Mesenchymal stem cell (in vitro differentiated cells and primary cell): ENCODE measurements at regions not wholly inside any gene's neighbourhood (a gene's known extent, or its start where the extent isn't known, plus 50 kb on each side); places are given as distances from the start of the nearest gene placed in this dataset.

Experiments used
- DNase-seq: peaks from one replicate; pipeline ENCODE4 v3.0.0-alpha.2; 2013
- H2AFZ ChIP-seq: one replicate; pipeline ENCODE4 v1.6.1; 2013; ENCODE audit warnings: low read depth, mild to moderate bottlenecking, control low read depth, inconsistent platforms, low read length, moderate library complexity
- H2AK5ac ChIP-seq: 2 replicates; pipeline ENCODE4 v1.6.1; 2013; ENCODE audit warnings: low read length, moderate library complexity, mild to moderate bottlenecking, inconsistent platforms; ENCODE audit not compliant: severe bottlenecking
- H2BK120ac ChIP-seq: one replicate; pipeline ENCODE4 v1.6.1; 2013; ENCODE audit warnings: low read depth, mild to moderate bottlenecking, inconsistent platforms, low read length, moderate library complexity
- H2BK12ac ChIP-seq, 2 experiments: one replicate each; pipeline ENCODE4 v1.6.1; 2013; ENCODE audit warnings: inconsistent platforms in 2 of 2, low read length in 2 of 2, mild to moderate bottlenecking in 2 of 2, moderate library complexity in 2 of 2, control low read depth in 1 of 2
- H2BK15ac ChIP-seq: one replicate; pipeline ENCODE4 v1.6.1; 2013; ENCODE audit warnings: mild to moderate bottlenecking, low read depth, inconsistent platforms; ENCODE audit not compliant: poor library complexity, severe bottlenecking
- H2BK5ac ChIP-seq: 2 replicates; pipeline ENCODE4 v1.6.1; 2013; ENCODE audit warnings: low read depth, mild to moderate bottlenecking, low read length, control low read depth, inconsistent platforms; ENCODE audit not compliant: poor library complexity, severe bottlenecking
- H3K14ac ChIP-seq, 2 experiments: one replicate each; pipeline ENCODE4 v1.6.1; 2013; ENCODE audit warnings: inconsistent platforms in 2 of 2, low read length in 2 of 2, control low read depth in 1 of 2, mild to moderate bottlenecking in 1 of 2, moderate library complexity in 1 of 2
- H3K18ac ChIP-seq, 2 experiments: one replicate each; pipeline ENCODE4 v1.6.1; 2013; ENCODE audit warnings: inconsistent platforms in 2 of 2, low read length in 2 of 2, control low read depth in 1 of 2, low read depth in 1 of 2, mild to moderate bottlenecking in 1 of 2
- H3K23ac ChIP-seq, 2 experiments: one replicate each; pipeline ENCODE4 v1.6.1; 2013; ENCODE audit warnings: inconsistent platforms in 2 of 2, low read length in 2 of 2, mild to moderate bottlenecking in 2 of 2, moderate library complexity in 2 of 2, control low read depth in 1 of 2
- H3K27ac ChIP-seq: 2 replicates; pipeline ENCODE4 v1.5.1; 2013; ENCODE audit warnings: mild to moderate bottlenecking, moderate library complexity, low read length, control low read depth, inconsistent platforms; ENCODE audit not compliant: poor library complexity, severe bottlenecking
- H3K27me3 ChIP-seq, 2 experiments: 2 replicates each; pipeline versions ENCODE4 v1.6.1 to v1.7.0; 2013; ENCODE audit warnings: low read length in 2 of 2, mild to moderate bottlenecking in 2 of 2, moderate library complexity in 2 of 2, control low read depth in 1 of 2, inconsistent platforms in 1 of 2; ENCODE audit not compliant: control insufficient read depth in 1 of 2, insufficient read depth in 1 of 2
- H3K36me3 ChIP-seq, 2 experiments: 2 replicates each; pipeline versions ENCODE4 v1.6.1 to v1.7.0; 2013; ENCODE audit warnings: low read length in 2 of 2, control low read depth in 1 of 2, inconsistent platforms in 1 of 2, low read depth in 1 of 2, mild to moderate bottlenecking in 1 of 2; ENCODE audit not compliant: insufficient read depth in 2 of 2, control insufficient read depth in 1 of 2
- H3K4ac ChIP-seq, 2 experiments: one replicate each; pipeline ENCODE4 v1.6.1; 2013; ENCODE audit warnings: inconsistent platforms in 2 of 2, low read length in 2 of 2, mild to moderate bottlenecking in 2 of 2, moderate library complexity in 2 of 2, control low read depth in 1 of 2, low read depth in 1 of 2
- H3K4me1 ChIP-seq: 2 replicates; pipeline ENCODE4 v1.6.1; 2013; ENCODE audit warnings: low read depth, low read length, control low read depth; ENCODE audit not compliant: control insufficient read depth, insufficient read depth
- H3K4me2 ChIP-seq: 2 replicates; pipeline ENCODE4 v1.6.1; 2013; ENCODE audit warnings: low read length, mild to moderate bottlenecking, inconsistent platforms; ENCODE audit not compliant: poor library complexity, severe bottlenecking
- H3K4me3 ChIP-seq, 2 experiments: 2 replicates each; pipeline versions ENCODE4 v1.5.1 to v1.7.0; 2013; ENCODE audit warnings: low read length in 2 of 2, mild to moderate bottlenecking in 2 of 2, control low read depth in 1 of 2, low read depth in 1 of 2; ENCODE audit not compliant: insufficient read depth in 1 of 2
- H3K79me1 ChIP-seq: replicated peaks from 2 replicates; pipeline ENCODE4 v1.6.1; 2013; ENCODE audit warnings: mild to moderate bottlenecking, control low read depth, low read length, inconsistent platforms; ENCODE audit not compliant: poor library complexity, severe bottlenecking
- H3K9ac ChIP-seq: 2 replicates; pipeline ENCODE4 v1.7.0; 2013; ENCODE audit warnings: mild to moderate bottlenecking, low read length, moderate library complexity
- H3K9me3 ChIP-seq: 2 replicates; pipeline ENCODE4 v1.7.0; 2013; ENCODE audit warnings: mild to moderate bottlenecking, low read length; ENCODE audit not compliant: control insufficient read depth
- H4K8ac ChIP-seq: one replicate; pipeline ENCODE4 v1.6.1; 2013; ENCODE audit warnings: inconsistent platforms, mild to moderate bottlenecking, low read length, moderate library complexity
- H4K91ac ChIP-seq: one replicate; pipeline ENCODE4 v1.6.1; 2013; ENCODE audit warnings: mild to moderate bottlenecking, low read length, inconsistent platforms
- WGBS: methylation state at CpG from one replicate; pipeline ENCODE4 v1.1.7; 2013; ENCODE audit warnings: mixed read lengths; 5-methylcytosine and 5-hydroxymethylcytosine counted together

DNA sequence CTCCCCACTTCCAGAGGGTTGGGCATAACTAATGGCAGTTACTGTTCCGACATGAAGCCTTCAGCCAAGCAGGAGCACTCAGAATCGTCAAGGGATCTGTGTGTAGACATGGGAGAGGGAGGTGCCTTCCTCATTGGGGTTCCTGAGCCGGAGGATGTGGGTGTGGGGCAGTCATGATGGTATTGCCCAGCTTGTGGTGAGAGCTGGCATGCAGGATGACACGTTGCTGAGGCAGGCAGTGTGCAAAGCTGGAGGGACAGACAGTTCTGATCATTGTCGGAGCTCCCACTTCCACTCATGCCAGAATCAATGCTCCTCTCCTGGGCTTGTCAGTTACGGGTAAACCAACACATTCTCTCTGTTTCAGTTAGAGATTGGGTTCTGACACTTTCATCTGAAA, 83.9 kb upstream of the TSC22D1 start:
- no peak overlapping the region for H3K18ac ChIP-seq
- H2BK5ac ChIP-seq = no peak overlapping the region
- H3K79me1 ChIP-seq = no peaks in the 10 kb centered on the region
- H3K9me3 ChIP-seq = no peaks in the 10 kb centered on the region
- DNase-seq = no peak
- H3K4ac ChIP-seq = peak overlapping the region in 1 of 2 experiments; percentile 67
- H2BK120ac ChIP-seq = no peak overlapping the region
- H3K4me1 ChIP-seq = no peaks in the 10 kb centered on the region
- peak overlapping the region; percentile 17 for H4K8ac ChIP-seq
- H4K91ac ChIP-seq = no peak overlapping the region
- 85% methylated on average over 6 of the region's 6 CpGs for WGBS
- no peak overlapping the region for H3K9ac ChIP-seq
- no peak overlapping the region for H3K4me3 ChIP-seq
- no peak overlapping the region for H2AFZ ChIP-seq
- H3K27me3 ChIP-seq = no peaks in the 10 kb centered on the region
- no peaks in the 10 kb centered on the region for H3K36me3 ChIP-seq
- no peak overlapping the region for H3K14ac ChIP-seq
- no peak overlapping the region for H3K23ac ChIP-seq
- no peak overlapping the region for H3K4me2 ChIP-seq
- no peak overlapping the region for H3K27ac ChIP-seq
- H2BK15ac ChIP-seq = no peak overlapping the region
- H2BK12ac ChIP-seq = no peak overlapping the region
- H2AK5ac ChIP-seq = no peak overlapping the region

- H2BK15ac ChIP-seq = no peak overlapping the region
- no peak for DNase-seq
- H3K27ac ChIP-seq = peak overlapping the region; percentile 22
- no peak overlapping the region for H2AFZ ChIP-seq
- no peak overlapping the region for H2BK12ac ChIP-seq
- H2BK5ac ChIP-seq = no peak overlapping the region
- 81% methylated on average over 2 of the region's 3 CpGs for WGBS
- H3K14ac ChIP-seq = no peak overlapping the region
- no peaks in the 10 kb centered on the region for H3K36me3 ChIP-seq
- no peak overlapping the region for H2AK5ac ChIP-seq
- H3K27me3 ChIP-seq = no peaks in the 10 kb centered on the region
- H4K91ac ChIP-seq = no peak overlapping the region
- H3K79me1 ChIP-seq = no peaks in the 10 kb centered on the region
- H3K4me2 ChIP-seq = no peak overlapping the region
- H3K9me3 ChIP-seq = no peaks in the 10 kb centered on the region
- H3K4me3 ChIP-seq = no peak overlapping the region
- peak overlapping the region in 1 of 2 experiments; percentile 8 for H3K18ac ChIP-seq
- no peaks in the 10 kb centered on the region for H3K4me1 ChIP-seq
- no peak overlapping the region for H3K9ac ChIP-seq
- H2BK120ac ChIP-seq = no peak overlapping the region
- H4K8ac ChIP-seq = no peak overlapping the region
- no peak overlapping the region for H3K4ac ChIP-seq
- no peak overlapping the region for H3K23ac ChIP-seq
Measured at GRCh38 chr13:44652962-44653660, 77.0 kb upstream of the TSC22D1 start.

- H3K23ac ChIP-seq = no peak overlapping the region
- H3K4ac ChIP-seq = no peak overlapping the region
- no peak overlapping the region for H4K91ac ChIP-seq
- H3K9me3 ChIP-seq = no peaks in the 10 kb centered on the region
- no peak overlapping the region for H2BK12ac ChIP-seq
- H3K4me2 ChIP-seq = no peak overlapping the region
- no peaks in the 10 kb centered on the region for H3K27me3 ChIP-seq
- H2BK15ac ChIP-seq = no peak overlapping the region
- H2AFZ ChIP-seq = no peak overlapping the region
- no peak overlapping the region for H4K8ac ChIP-seq
- no peak overlapping the region for H3K9ac ChIP-seq
- H2AK5ac ChIP-seq = no peak overlapping the region
- H3K36me3 ChIP-seq = no peaks in the 10 kb centered on the region
- DNase-seq = no peak
- no peaks in the 10 kb centered on the region for H3K4me1 ChIP-seq
- no peak overlapping the region for H3K14ac ChIP-seq
- H3K18ac ChIP-seq = no peak overlapping the region
- H3K79me1 ChIP-seq = no peaks in the 10 kb centered on the region
- no peak overlapping the region for H3K27ac ChIP-seq
- no peak overlapping the region for H3K4me3 ChIP-seq
- no peak overlapping the region for H2BK120ac ChIP-seq
- no peak overlapping the region for H2BK5ac ChIP-seq
- WGBS = 95% methylated on average over 3 of the region's 3 CpGs
Measured at GRCh38 chr13:44652168-44652567, 76.0 kb upstream of the TSC22D1 start.

DNA sequence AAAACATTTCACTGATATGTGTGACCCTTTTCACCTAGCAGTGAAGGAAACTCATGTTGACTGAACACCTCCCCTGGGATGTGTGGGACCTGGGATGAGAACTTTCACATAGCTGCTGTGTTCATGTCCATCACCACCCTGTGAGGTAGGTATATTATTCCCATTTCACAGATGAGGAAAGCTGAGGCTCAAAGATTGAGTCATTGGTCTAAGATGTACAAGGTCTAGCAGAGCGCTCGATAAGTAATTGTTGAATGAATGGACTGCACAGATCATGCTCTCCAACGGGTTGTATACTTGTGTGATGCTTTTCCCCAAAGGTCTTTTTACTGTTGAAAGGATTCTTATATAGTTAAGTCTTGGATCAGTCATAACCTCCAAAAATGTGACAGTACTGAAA, 75.6 kb upstream of the TSC22D1 start:
- Histone ChIP-seq H3K9ac (no peak overlapping the region), H3K18ac (no peak overlapping the region), H3K9me3 (no peaks in the 10 kb centered on the region), H2BK15ac (no peak overlapping the region), H3K36me3 (no peaks in the 10 kb centered on the region), H3K14ac (no peak overlapping the region), H3K79me1 (no peaks in the 10 kb centered on the region), H3K23ac (no peak overlapping the region), H2BK5ac (no peak overlapping the region), H3K4me3 (no peak overlapping the region), H3K27me3 (no peaks in the 10 kb centered on the region), H3K4me2 (no peak overlapping the region), H2BK12ac (no peak overlapping the region), H4K91ac (no peak overlapping the region), H4K8ac (no peak overlapping the region), H2AFZ (no peak overlapping the region), H3K4ac (no peak overlapping the region), H2AK5ac (no peak overlapping the region), H3K27ac (no peak overlapping the region), H2BK120ac (no peak overlapping the region), H3K4me1 (no peaks in the 10 kb centered on the region)
- 92% methylated on average over 3 of the region's 3 CpGs for WGBS
- DNase-seq = no peak
